ENCODE measurements at regions not wholly inside any gene's neighbourhood (a gene's known extent, or its start where the extent isn't known, plus 50 kb on each side); places are given as distances from the start of the nearest gene placed in this dataset.

DNA sequence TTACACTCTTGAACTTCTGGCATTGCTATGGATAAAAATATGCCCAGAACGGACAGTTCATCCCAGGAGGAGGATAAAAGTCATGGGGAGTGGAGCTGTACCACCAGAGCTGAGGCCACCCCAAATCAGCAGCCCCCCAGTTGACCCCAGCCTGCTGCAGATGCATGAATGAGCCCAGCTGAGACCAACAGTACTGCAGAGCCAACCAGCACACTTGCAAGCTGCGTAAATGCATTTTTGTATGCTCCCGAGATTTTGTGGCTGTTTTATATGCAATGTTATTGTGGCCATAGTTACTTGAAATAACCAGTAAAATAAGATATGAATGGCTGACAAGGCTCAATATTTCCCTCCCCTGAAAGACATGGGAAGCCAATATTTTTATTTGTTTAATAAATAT lies 264.6 kb downstream of the DUSP10 start:
- ChIA-PET CTCF (interaction anchor here (0.6 to 4.8 kb wide), 18 partner anchors 9 to 977 kb away, joined by 3 to 52 read pairs (median 4); partner anchors contain the start of gene DUSP10), POLR2A (no interaction called here)
- no peaks in the 10 kb centered on the region for H3K36me3 ChIP-seq (ENCODE audit: control insufficient read depth, insufficient read depth, low read length)
- H3K4me3 ChIP-seq (ENCODE audit: low read depth, low read length) = no peak overlapping the region
- TF ChIP-seq, protein P1, sequence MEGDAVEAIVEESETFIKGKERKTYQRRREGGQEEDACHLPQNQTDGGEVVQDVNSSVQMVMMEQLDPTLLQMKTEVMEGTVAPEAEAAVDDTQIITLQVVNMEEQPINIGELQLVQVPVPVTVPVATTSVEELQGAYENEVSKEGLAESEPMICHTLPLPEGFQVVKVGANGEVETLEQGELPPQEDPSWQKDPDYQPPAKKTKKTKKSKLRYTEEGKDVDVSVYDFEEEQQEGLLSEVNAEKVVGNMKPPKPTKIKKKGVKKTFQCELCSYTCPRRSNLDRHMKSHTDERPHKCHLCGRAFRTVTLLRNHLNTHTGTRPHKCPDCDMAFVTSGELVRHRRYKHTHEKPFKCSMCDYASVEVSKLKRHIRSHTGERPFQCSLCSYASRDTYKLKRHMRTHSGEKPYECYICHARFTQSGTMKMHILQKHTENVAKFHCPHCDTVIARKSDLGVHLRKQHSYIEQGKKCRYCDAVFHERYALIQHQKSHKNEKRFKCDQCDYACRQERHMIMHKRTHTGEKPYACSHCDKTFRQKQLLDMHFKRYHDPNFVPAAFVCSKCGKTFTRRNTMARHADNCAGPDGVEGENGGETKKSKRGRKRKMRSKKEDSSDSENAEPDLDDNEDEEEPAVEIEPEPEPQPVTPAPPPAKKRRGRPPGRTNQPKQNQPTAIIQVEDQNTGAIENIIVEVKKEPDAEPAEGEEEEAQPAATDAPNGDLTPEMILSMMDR (IDR thresholded peaks at IDR 0.05; ENCODE audit: insufficient read depth, low read depth, low read length) = no peak
- H3K27me3 ChIP-seq (ENCODE audit: control insufficient read depth, insufficient read depth, low read length) = no peaks in the 10 kb centered on the region
- DNase-seq (ENCODE audit: low read depth) = no peak

DNA sequence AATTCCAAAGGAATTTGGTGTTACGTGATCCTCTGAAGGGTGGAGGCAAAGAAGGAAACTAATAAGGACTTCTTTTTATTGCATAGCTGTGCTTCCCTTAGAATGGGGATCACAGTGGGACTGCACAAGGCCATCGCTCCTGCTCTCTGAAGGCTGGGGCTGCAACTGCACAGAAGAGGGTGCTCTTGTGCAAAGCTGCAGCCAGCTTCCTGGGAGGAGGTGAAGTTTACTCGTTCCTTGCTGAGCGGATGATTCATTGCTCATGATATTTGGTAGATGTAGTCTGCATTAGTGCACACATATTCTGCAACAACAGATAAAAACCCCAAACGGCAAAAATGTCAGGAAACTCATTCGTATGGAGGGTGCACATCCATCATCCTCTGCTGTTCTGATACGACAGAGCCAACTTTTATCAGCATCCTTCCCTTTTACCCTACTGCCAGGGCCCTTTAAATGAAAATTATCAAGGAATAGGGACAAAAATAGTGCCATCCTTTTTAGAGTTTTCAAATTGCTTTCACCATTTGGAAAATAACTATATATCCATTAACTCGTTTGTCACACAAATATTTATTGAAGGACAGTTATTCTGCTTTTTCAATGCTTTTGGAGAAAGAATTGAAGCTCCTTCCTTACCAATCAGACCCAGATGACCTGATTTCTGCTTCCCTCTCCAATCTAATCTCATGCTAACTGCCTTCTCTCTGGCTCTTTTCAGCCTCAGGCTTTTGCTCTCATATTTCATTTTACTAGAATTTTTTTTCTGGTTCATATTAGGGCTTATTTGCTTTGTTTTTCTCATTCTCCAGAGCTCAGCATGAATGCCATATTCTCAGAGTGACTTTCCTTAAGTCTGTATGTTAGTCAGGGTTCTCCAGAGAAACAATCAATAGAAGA lies 263.6 kb downstream of the DUSP10 start:
- TF ChIP-seq, protein P1 (IDR thresholded peaks at IDR 0.05; ENCODE audit: insufficient read depth, low read depth, low read length) = peak; percentile 93
- CTCF ChIA-PET = interaction anchor here (0.7 to 4.8 kb wide), 28 partner anchors 8 to 978 kb away, joined by 3 to 52 read pairs (median 3); partner anchors contain the start of gene DUSP10
- no peak for DNase-seq (ENCODE audit: low read depth)
- Histone ChIP-seq H3K4me3 (ENCODE audit: low read depth, low read length) (no peak overlapping the region), H3K27me3 (ENCODE audit: control insufficient read depth, insufficient read depth, low read length) (no peaks in the 10 kb centered on the region), H3K36me3 (ENCODE audit: control insufficient read depth, insufficient read depth, low read length) (no peaks in the 10 kb centered on the region)
- POLR2A ChIA-PET = no interaction called here

DNA sequence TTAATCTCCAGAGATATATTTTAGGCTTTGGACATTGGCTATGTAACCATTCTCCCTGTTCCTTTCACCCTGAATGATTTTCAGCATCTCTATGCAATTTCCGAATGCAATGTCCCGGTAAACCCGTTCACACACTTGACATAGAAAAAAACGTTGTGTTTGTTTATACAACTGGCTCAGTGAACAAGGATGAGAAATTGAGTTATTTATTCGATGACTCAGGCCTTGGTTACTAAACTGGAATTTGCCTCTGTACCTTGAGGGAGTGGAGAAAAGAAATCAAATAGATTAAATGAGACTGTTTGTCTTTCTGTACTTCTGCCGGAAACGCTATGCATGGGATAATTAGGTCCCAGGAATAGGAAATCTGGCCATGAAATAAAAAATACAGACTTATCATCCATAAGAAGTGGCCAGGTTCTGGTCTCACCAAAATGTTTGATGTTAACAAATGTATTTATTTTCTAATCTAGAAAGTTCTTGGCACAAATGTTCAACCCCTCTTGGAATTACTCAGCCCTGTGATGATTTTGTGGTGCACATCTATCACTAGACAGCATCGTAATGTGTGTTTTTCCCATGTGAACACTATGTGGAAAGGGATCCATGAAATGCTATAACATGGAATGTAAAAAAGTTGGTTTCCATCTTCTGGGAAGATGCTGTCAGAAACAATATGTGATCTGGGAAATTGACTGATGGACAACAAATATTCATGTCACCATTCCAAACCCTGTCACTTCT lies 253.9 kb downstream of the DUSP10 start:
- no peaks in the 10 kb centered on the region for H3K36me3 ChIP-seq (ENCODE audit: control insufficient read depth, insufficient read depth, low read length)
- peak; percentile 45 for DNase-seq (ENCODE audit: low read depth)
- TF ChIP-seq, protein P1 (IDR thresholded peaks at IDR 0.05; ENCODE audit: insufficient read depth, low read depth, low read length) = no peak
- ChIA-PET POLR2A (no interaction called here), CTCF (interaction anchor here (0.7 kb wide), 1 partner anchor 8 kb away, joined by 3 read pairs; no protein-coding TSS in a partner anchor)
- H3K27me3 ChIP-seq (ENCODE audit: control insufficient read depth, insufficient read depth, low read length) = no peaks in the 10 kb centered on the region
- H3K4me3 ChIP-seq (ENCODE audit: low read depth, low read length) = no peak overlapping the region

DNA sequence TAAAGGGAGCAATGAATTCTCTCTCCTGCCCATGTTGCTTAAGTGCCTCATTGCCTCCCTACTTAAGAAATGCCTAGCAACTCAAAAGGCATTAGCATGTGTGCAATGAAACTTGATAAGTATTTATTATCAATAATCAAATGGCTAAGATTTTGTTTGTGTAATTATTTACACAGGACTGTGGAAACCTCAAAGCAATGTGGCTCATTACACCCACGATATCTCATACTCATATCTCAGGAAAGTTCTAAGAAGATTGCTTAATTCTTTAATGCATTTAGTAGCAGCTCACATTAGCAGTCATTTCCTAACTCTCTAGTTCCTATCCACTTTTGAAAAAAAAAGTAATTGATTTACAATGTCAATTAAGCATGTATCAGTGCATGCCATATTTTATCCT lies 253.3 kb downstream of the DUSP10 start:
- ChIA-PET CTCF (no interaction called here), POLR2A (no interaction called here)
- H3K4me3 ChIP-seq (ENCODE audit: low read depth, low read length) = no peak overlapping the region
- no peak for DNase-seq (ENCODE audit: low read depth)
- H3K27me3 ChIP-seq (ENCODE audit: control insufficient read depth, insufficient read depth, low read length) = no peaks in the 10 kb centered on the region
- TF ChIP-seq, protein P1 (IDR thresholded peaks at IDR 0.05; ENCODE audit: insufficient read depth, low read depth, low read length) = no peak
- no peaks in the 10 kb centered on the region for H3K36me3 ChIP-seq (ENCODE audit: control insufficient read depth, insufficient read depth, low read length)

DNA sequence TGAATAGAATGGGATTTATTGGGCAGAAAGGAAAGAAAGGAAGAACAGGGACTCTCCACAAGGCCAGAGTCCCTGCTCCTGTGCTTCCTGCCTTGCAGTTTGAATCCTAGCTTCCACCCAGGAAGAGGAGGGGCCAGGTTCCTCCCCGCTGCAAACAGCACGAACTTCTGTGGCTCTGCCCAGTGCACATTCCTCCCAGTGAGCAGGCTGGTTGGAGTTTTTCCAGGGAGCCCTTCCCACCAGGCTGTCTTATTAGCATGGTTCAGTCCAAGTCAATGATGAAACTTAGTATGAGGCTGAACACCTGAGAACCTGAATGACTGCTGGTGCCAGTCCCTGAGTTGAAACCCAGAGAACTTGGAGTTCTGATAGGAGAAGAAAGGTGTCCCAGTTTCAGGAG lies 247.2 kb downstream of the DUSP10 start:
- DNase-seq (ENCODE audit: low read depth) = no peak
- POLR2A ChIA-PET = no interaction called here
- TF ChIP-seq, protein P1 (IDR thresholded peaks at IDR 0.05; ENCODE audit: insufficient read depth, low read depth, low read length) = no peak
- Histone ChIP-seq H3K36me3 (ENCODE audit: control insufficient read depth, insufficient read depth, low read length) (no peaks in the 10 kb centered on the region), H3K27me3 (ENCODE audit: control insufficient read depth, insufficient read depth, low read length) (no peaks in the 10 kb centered on the region), H3K4me3 (ENCODE audit: low read depth, low read length) (no peak overlapping the region)
- CTCF ChIA-PET = no interaction called here

Data from BJ (cell line).